Uterus (tissue), 2 donors: ENCODE measurements at regions not wholly inside any gene's neighbourhood (a gene's known extent, or its start where the extent isn't known, plus 50 kb on each side); places are given as distances from the start of the nearest gene placed in this dataset.

ENCODE experiments used
- POLR2A ChIP-seq, 2 donors: fragments of 450-650 bp; IDR thresholded peaks; one replicate each; pipeline ENCODE4 v1.6.1; 2016; ENCODE audit warnings: antibody characterized with exemption in 2 of 2, mild to moderate bottlenecking in 1 of 2, moderate library complexity in 1 of 2
- TF ChIP-seq, protein P1 (sequence below), 4 experiments: fragments of 200-600 bp in 2 of 4; fragments of 450-650 bp in 2 of 4; sonication (generic) in 2 of 4; IDR thresholded peaks; one replicate each; pipeline ENCODE4 v1.5.1; 2016 to 2019; ENCODE audit warnings: antibody characterized with exemption in 4 of 4, mild to moderate bottlenecking in 2 of 4, moderate library complexity in 1 of 4

DNA sequence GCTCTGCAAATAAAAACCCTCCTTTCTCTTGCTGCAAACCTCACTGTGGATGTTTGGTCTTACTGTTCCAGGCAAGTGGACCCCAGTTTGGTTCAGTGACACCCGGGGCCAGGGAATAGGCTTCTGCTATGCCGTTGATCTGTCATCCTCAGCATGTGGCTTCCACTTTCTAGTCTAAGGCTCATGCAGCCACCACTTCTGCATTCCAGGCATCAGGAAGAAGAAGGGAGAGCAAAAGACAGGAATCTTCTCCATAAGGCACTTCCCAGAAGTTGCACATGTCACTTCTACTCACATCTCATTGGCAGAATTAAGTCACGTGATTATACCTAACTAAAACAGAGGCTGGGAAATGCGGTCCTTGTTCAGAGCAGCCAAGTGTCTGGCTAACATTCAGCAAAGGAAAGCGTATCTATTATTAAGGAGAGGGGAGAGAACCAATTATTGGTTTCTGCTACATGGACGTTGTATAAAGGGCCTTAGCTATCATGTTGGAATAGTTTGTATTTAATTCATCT, 173.6 kb upstream of the PFN2 start:
- TF ChIP-seq, protein P1, sequence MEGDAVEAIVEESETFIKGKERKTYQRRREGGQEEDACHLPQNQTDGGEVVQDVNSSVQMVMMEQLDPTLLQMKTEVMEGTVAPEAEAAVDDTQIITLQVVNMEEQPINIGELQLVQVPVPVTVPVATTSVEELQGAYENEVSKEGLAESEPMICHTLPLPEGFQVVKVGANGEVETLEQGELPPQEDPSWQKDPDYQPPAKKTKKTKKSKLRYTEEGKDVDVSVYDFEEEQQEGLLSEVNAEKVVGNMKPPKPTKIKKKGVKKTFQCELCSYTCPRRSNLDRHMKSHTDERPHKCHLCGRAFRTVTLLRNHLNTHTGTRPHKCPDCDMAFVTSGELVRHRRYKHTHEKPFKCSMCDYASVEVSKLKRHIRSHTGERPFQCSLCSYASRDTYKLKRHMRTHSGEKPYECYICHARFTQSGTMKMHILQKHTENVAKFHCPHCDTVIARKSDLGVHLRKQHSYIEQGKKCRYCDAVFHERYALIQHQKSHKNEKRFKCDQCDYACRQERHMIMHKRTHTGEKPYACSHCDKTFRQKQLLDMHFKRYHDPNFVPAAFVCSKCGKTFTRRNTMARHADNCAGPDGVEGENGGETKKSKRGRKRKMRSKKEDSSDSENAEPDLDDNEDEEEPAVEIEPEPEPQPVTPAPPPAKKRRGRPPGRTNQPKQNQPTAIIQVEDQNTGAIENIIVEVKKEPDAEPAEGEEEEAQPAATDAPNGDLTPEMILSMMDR (IDR thresholded peaks at IDR 0.05), result no peak
- TF ChIP-seq POLR2A (IDR thresholded peaks at IDR 0.05), result no peak
